Neuronal stem cell (in vitro differentiated cells): ENCODE measurements at regions not wholly inside any gene's neighbourhood (a gene's known extent, or its start where the extent isn't known, plus 50 kb on each side); places are given as distances from the start of the nearest gene placed in this dataset.

Source experiments
- DNase-seq: peaks from one replicate; pipeline ENCODE4 v3.0.0-alpha.2; 2013; ENCODE audit warnings: low spot score
- H2AFZ ChIP-seq: one replicate; pipeline ENCODE4 v1.6.1; 2013; ENCODE audit warnings: mild to moderate bottlenecking, low read length, inconsistent platforms
- H2AK5ac ChIP-seq: 2 replicates; pipeline ENCODE4 v1.6.1; 2013; ENCODE audit warnings: low read depth, mild to moderate bottlenecking, inconsistent platforms, low read length, moderate library complexity, mixed read lengths
- H2BK120ac ChIP-seq: 2 replicates; pipeline ENCODE4 v1.6.1; 2013; ENCODE audit warnings: low read depth, mild to moderate bottlenecking, inconsistent platforms, low read length, moderate library complexity, mixed read lengths
- H2BK12ac ChIP-seq: one replicate; pipeline ENCODE4 v1.6.1; 2013; ENCODE audit warnings: low read length, inconsistent platforms
- H2BK15ac ChIP-seq: 2 replicates; pipeline ENCODE4 v1.6.1; 2013; ENCODE audit warnings: mild to moderate bottlenecking, low read length, inconsistent platforms, mixed read lengths
- H2BK5ac ChIP-seq: one replicate; pipeline ENCODE4 v1.6.1; 2013; ENCODE audit warnings: inconsistent platforms, mild to moderate bottlenecking, low read length, moderate library complexity
- H3K14ac ChIP-seq: one replicate; pipeline ENCODE4 v1.6.1; 2013; ENCODE audit warnings: low read length, inconsistent platforms
- H3K18ac ChIP-seq: 2 replicates; pipeline ENCODE4 v1.6.1; 2013; ENCODE audit warnings: low read length, inconsistent platforms
- H3K23ac ChIP-seq: 2 replicates; pipeline ENCODE4 v1.6.1; 2013; ENCODE audit warnings: low read depth, mild to moderate bottlenecking, mixed read lengths, low read length, inconsistent platforms; ENCODE audit not compliant: poor library complexity
- H3K27ac ChIP-seq: replicated peaks from 3 replicates; pipeline ENCODE4 v1.5.1; 2013; ENCODE audit warnings: low read length, inconsistent platforms
- H3K27me3 ChIP-seq, 3 experiments: 2 replicates each; pipeline ENCODE4 v1.6.1; 2013; ENCODE audit warnings: low read length in 3 of 3, mild to moderate bottlenecking in 2 of 3, inconsistent platforms in 1 of 3, low read depth in 1 of 3, mixed read lengths in 1 of 3, moderate library complexity in 1 of 3; ENCODE audit not compliant: control insufficient read depth in 3 of 3, insufficient read depth in 3 of 3
- H3K36me3 ChIP-seq, 2 donors: replicated peaks in 1 of 2; 2 replicates each; pipeline ENCODE4 v1.6.1; 2013; ENCODE audit warnings: low read length in 2 of 2; ENCODE audit not compliant: control insufficient read depth in 2 of 2, insufficient read depth in 2 of 2
- H3K4ac ChIP-seq: 2 replicates; pipeline ENCODE4 v1.6.1; 2013; ENCODE audit warnings: inconsistent platforms, mild to moderate bottlenecking, low read length, moderate library complexity
- H3K4me1 ChIP-seq, 2 donors: 1 replicate in 1 of 2; 2 replicates in 1 of 2; pipeline ENCODE4 v1.6.1; 2013; ENCODE audit warnings: low read length in 2 of 2, low read depth in 1 of 2; ENCODE audit not compliant: control insufficient read depth in 2 of 2, insufficient read depth in 1 of 2
- H3K4me2 ChIP-seq: one replicate; pipeline ENCODE4 v1.6.1; 2013; ENCODE audit warnings: mild to moderate bottlenecking, low read length, inconsistent platforms; ENCODE audit not compliant: insufficient read depth, poor library complexity, severe bottlenecking
- H3K4me3 ChIP-seq, 2 donors: 2 replicates each; pipeline ENCODE4 v1.5.1; 2013; ENCODE audit warnings: low read length in 2 of 2, mild to moderate bottlenecking in 2 of 2, inconsistent platforms in 1 of 2, moderate library complexity in 1 of 2
- H3K79me1 ChIP-seq: one replicate; pipeline ENCODE4 v1.6.1; 2013; ENCODE audit warnings: low read depth, mild to moderate bottlenecking, inconsistent platforms, low read length, moderate library complexity
- H3K9ac ChIP-seq: one replicate; pipeline ENCODE4 v1.6.1; 2013; ENCODE audit warnings: mild to moderate bottlenecking, low read depth, low read length, inconsistent platforms; ENCODE audit not compliant: poor library complexity
- H3K9me3 ChIP-seq, 2 donors: replicated peaks in 1 of 2; 2 replicates each; pipeline versions ENCODE3 to v1.6.1; 2013; ENCODE audit warnings: low read length in 2 of 2, mild to moderate bottlenecking in 2 of 2, inconsistent platforms in 1 of 2, low read depth in 1 of 2, mixed read lengths in 1 of 2, moderate library complexity in 1 of 2; ENCODE audit not compliant: control insufficient read depth in 2 of 2, insufficient read depth in 1 of 2
- H4K8ac ChIP-seq: one replicate; pipeline ENCODE4 v1.6.1; 2013; ENCODE audit warnings: low read depth, mild to moderate bottlenecking, inconsistent platforms, low read length, moderate library complexity
- H4K91ac ChIP-seq: one replicate; pipeline ENCODE4 v1.6.1; 2013; ENCODE audit warnings: low read length, low read depth, mild to moderate bottlenecking, inconsistent platforms; ENCODE audit not compliant: poor library complexity
- WGBS, 2 donors: extraction: QIAGEN DNeasy Blood & Tissue Kit; methylation state at CpG; one replicate each; pipeline ENCODE4 v1.1.7; 2013; ENCODE audit warnings: missing lambda C conversion rate in 2 of 2, mixed read lengths in 1 of 2; ENCODE audit not compliant: insufficient read length in 2 of 2, insufficient replicate concordance in 1 of 2; ENCODE audit errors: extremely low coverage in 2 of 2; 5-methylcytosine and 5-hydroxymethylcytosine counted together

DNA sequence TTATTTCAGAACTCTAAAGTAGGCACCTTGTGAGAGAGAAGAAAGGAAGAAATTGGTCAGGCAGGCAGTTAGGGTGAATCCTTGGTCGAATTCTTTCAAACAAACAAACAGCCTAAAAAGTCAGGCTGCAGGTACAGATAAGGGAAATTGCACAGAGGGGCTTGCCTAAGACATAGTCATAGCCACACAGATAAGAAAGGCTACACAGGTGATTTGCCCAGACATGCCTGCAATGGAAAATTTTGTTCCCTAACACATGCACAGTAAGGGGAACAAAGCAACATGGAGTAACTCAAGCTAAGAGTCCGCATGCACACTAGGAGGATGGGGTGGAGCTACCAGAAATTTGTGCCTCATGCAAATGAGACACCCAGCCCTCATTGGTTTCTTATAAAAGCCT lies 91.4 kb upstream of the TUSC7 start:
- H2AK5ac ChIP-seq, result no peak overlapping the region
- no peaks in the 10 kb centered on the region for H3K27me3 ChIP-seq
- no peak overlapping the region for H3K9ac ChIP-seq
- no peak overlapping the region for H3K4ac ChIP-seq
- H3K14ac ChIP-seq, result no peak overlapping the region
- no peak for DNase-seq
- H3K18ac ChIP-seq, result no peak overlapping the region
- H2AFZ ChIP-seq, result no peak overlapping the region
- no peak overlapping the region for H3K4me3 ChIP-seq
- H3K27ac ChIP-seq, result no peak overlapping the region
- H4K91ac ChIP-seq, result no peak overlapping the region
- H2BK15ac ChIP-seq, result no peak overlapping the region
- no peak overlapping the region for H3K4me2 ChIP-seq
- H2BK120ac ChIP-seq, result no peak overlapping the region
- no peak overlapping the region for H3K23ac ChIP-seq
- peaks cover 0 to 2% of the 10 kb centered on the region in 2 donors for H3K4me1 ChIP-seq
- no peaks in the 10 kb centered on the region for H3K79me1 ChIP-seq
- no peak overlapping the region for H2BK5ac ChIP-seq
- no peaks in the 10 kb centered on the region for H3K9me3 ChIP-seq
- no peaks in the 10 kb centered on the region for H3K36me3 ChIP-seq
- WGBS, 2 donors, result no CpG with 5 or more reads among the region's 2 CpGs
- H2BK12ac ChIP-seq, result no peak overlapping the region
- no peak overlapping the region for H4K8ac ChIP-seq

GRCh38 chr3:116618930-116619329 lies 90.6 kb upstream of the TUSC7 start:
- Histone ChIP-seq H3K4me3 (no peak overlapping the region), H4K91ac (no peak overlapping the region), H3K9me3 (no peaks in the 10 kb centered on the region), H3K4ac (no peak overlapping the region), H3K27me3 (no peaks in the 10 kb centered on the region), H3K9ac (no peak overlapping the region), H3K36me3 (no peaks in the 10 kb centered on the region), H3K4me2 (no peak overlapping the region), H2AK5ac (no peak overlapping the region), H3K23ac (no peak overlapping the region), H2BK15ac (no peak overlapping the region), H2BK12ac (no peak overlapping the region), H2AFZ (no peak overlapping the region), H3K4me1 (peaks cover 0 to 2% of the 10 kb centered on the region in 2 donors), H3K27ac (no peak overlapping the region), H3K18ac (no peak overlapping the region), H4K8ac (no peak overlapping the region), H3K14ac (no peak overlapping the region), H2BK120ac (no peak overlapping the region), H2BK5ac (no peak overlapping the region), H3K79me1 (no peaks in the 10 kb centered on the region)
- WGBS, 2 donors, result no CpG with 5 or more reads among the region's 2 CpGs
- no peak for DNase-seq

DNA sequence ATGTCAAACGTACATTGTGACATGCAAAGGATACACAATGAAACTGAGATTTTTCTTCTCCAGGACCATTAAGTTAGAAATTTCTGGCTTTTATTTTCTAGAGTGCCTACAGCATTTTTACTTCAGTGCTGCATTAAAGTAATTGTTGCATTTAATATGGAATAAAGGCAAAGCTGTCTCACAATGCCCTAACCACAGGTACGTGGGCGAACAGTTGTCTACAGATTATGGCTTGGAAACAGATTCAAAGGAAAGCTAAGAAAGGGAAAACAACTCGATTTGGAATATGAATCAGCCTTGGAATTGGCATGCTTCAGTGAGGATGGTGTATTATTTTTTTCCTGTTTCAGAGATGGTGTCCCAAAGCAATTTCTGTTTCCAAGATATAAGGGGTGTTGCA lies 79.1 kb upstream of the TUSC7 start:
- no peak overlapping the region for H3K4me3 ChIP-seq
- no peak overlapping the region for H2AFZ ChIP-seq
- no peaks in the 10 kb centered on the region for H3K36me3 ChIP-seq
- no peak overlapping the region for H2BK12ac ChIP-seq
- no peak overlapping the region for H2BK15ac ChIP-seq
- H3K23ac ChIP-seq, result no peak overlapping the region
- no peak overlapping the region for H2BK120ac ChIP-seq
- H2AK5ac ChIP-seq, result no peak overlapping the region
- DNase-seq, result no peak
- no peak overlapping the region for H3K4me2 ChIP-seq
- no peak overlapping the region for H3K9ac ChIP-seq
- WGBS, 2 donors, result no CpG with 5 or more reads among the region's 4 CpGs
- no peak overlapping the region for H3K27ac ChIP-seq
- no peaks in the 10 kb centered on the region for H3K4me1 ChIP-seq
- no peak overlapping the region for H4K91ac ChIP-seq
- H3K27me3 ChIP-seq, result no peaks in the 10 kb centered on the region
- H3K79me1 ChIP-seq, result no peaks in the 10 kb centered on the region
- no peak overlapping the region for H3K4ac ChIP-seq
- no peak overlapping the region for H2BK5ac ChIP-seq
- H3K18ac ChIP-seq, result no peak overlapping the region
- no peak overlapping the region for H3K14ac ChIP-seq
- no peak overlapping the region for H4K8ac ChIP-seq
- peaks cover 0 to 4% of the 10 kb centered on the region in 2 donors for H3K9me3 ChIP-seq

GRCh38 chr3:116639641-116640040 lies 69.9 kb upstream of the TUSC7 start:
- Histone ChIP-seq H4K8ac (no peak overlapping the region), H3K4ac (no peak overlapping the region), H2AK5ac (no peak overlapping the region), H3K27me3 (no peaks in the 10 kb centered on the region), H3K36me3 (no peaks in the 10 kb centered on the region), H3K79me1 (no peaks in the 10 kb centered on the region), H3K4me2 (no peak overlapping the region), H3K9ac (no peak overlapping the region), H4K91ac (no peak overlapping the region), H2BK15ac (no peak overlapping the region), H3K14ac (no peak overlapping the region), H3K18ac (no peak overlapping the region), H3K27ac (no peak overlapping the region), H2BK12ac (no peak overlapping the region), H2BK5ac (no peak overlapping the region), H3K4me1 (peaks cover 0 to 1% of the 10 kb centered on the region in 2 donors), H3K9me3 (no peaks in the 10 kb centered on the region), H3K23ac (no peak overlapping the region), H3K4me3 (no peak overlapping the region), H2AFZ (no peak overlapping the region), H2BK120ac (no peak overlapping the region)
- no peak for DNase-seq
- WGBS, 2 donors, result no CpG with 5 or more reads among the region's 2 CpGs
